ENCODE measurements at regions not wholly inside any gene's neighbourhood (a gene's known extent, or its start where the extent isn't known, plus 50 kb on each side); places are given as distances from the start of the nearest gene placed in this dataset.

DNA sequence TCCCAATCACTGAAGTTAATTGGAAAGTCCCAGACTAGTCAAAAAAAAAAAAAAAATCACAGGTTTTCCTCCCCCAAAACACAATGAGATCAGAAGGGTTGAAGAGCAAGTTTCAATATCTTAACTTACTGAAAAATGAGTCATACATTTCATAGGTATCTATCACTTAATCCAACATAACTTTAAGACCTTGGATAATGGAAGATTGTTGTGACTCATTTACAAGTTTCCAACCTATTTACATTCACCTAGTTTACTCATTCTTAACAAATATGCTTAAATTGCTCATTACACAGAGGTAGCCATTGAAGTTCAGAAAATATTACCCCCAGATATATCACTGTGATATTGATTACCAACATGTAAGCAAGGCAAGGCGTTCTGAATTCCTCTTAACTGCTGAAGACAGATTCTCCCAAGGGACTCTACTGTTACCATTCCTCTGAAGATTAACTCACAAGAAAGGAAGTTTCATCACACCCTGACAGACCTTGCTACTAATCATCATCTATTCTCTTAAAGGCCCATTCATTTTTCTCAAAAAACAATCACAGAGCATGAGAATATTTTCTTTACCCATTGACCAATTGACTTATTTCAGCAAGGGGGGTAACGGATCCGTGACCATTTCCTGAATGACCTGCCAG, 563.8 kb downstream of the TLE1 start:
- Histone ChIP-seq H3K79me2 (ENCODE audit: low read length) (no peaks in the 10 kb centered on the region), H3K9me3 (replicated peaks; ENCODE audit: insufficient read depth, low read length) (no peaks in the 10 kb centered on the region), H3K4me3 (ENCODE audit: low read length) (no peak overlapping the region), H3F3A (ENCODE audit: insufficient read depth, low read length) (no peaks in the 10 kb centered on the region), H3K27me3 (replicated peaks; ENCODE audit: insufficient read depth, low read length) (no peaks in the 10 kb centered on the region), H3K36me3 (replicated peaks; ENCODE audit: insufficient read depth, low read length) (no peaks in the 10 kb centered on the region), H3K27ac (ENCODE audit: low read length) (no peak overlapping the region), H3K4me2 (ENCODE audit: low read depth, low read length) (no peak overlapping the region), H2AFZ (ENCODE audit: low read length) (no peak overlapping the region), H4K20me1 (ENCODE audit: insufficient read depth, low read length) (no peaks in the 10 kb centered on the region), H3K9ac (ENCODE audit: low read length) (no peak overlapping the region), H3K9me2 (replicated peaks; ENCODE audit: insufficient read depth, low read length) (no peaks in the 10 kb centered on the region), H3K4me1 (ENCODE audit: low read length) (no peaks in the 10 kb centered on the region)
- no peak for TF ChIP-seq EZH2phosphoT487 (IDR thresholded peaks at IDR 0.05; ENCODE audit: low read length)
- no peak for TF ChIP-seq EZH2 (optimal IDR thresholded peaks at IDR 0.05; ENCODE audit: low read depth, low read length)
- no peak for TF ChIP-seq CTCF (IDR thresholded peaks at IDR 0.05; ENCODE audit: low read length)
- no peak for DNase-seq

GRCh38 chr9:81123526-81123925, 565.8 kb downstream of the TLE1 start:
- H3K9me2 ChIP-seq (replicated peaks; ENCODE audit: insufficient read depth, low read length): no peaks in the 10 kb centered on the region
- no peak overlapping the region for H3K9ac ChIP-seq (ENCODE audit: low read length)
- H3K27me3 ChIP-seq (replicated peaks; ENCODE audit: insufficient read depth, low read length): no peaks in the 10 kb centered on the region
- H3K4me1 ChIP-seq (ENCODE audit: low read length): no peaks in the 10 kb centered on the region
- H3F3A ChIP-seq (ENCODE audit: insufficient read depth, low read length): no peaks in the 10 kb centered on the region
- no peaks in the 10 kb centered on the region for H3K9me3 ChIP-seq (replicated peaks; ENCODE audit: insufficient read depth, low read length)
- no peak overlapping the region for H3K4me3 ChIP-seq (ENCODE audit: low read length)
- H3K4me2 ChIP-seq (ENCODE audit: low read depth, low read length): no peak overlapping the region
- no peaks in the 10 kb centered on the region for H4K20me1 ChIP-seq (ENCODE audit: insufficient read depth, low read length)
- no peaks in the 10 kb centered on the region for H3K36me3 ChIP-seq (replicated peaks; ENCODE audit: insufficient read depth, low read length)
- H2AFZ ChIP-seq (ENCODE audit: low read length): no peak overlapping the region
- no peak for DNase-seq
- H3K79me2 ChIP-seq (ENCODE audit: low read length): no peaks in the 10 kb centered on the region
- no peak for TF ChIP-seq CTCF (IDR thresholded peaks at IDR 0.05; ENCODE audit: low read length)
- no peak for TF ChIP-seq EZH2 (optimal IDR thresholded peaks at IDR 0.05; ENCODE audit: low read depth, low read length)
- TF ChIP-seq EZH2phosphoT487 (IDR thresholded peaks at IDR 0.05; ENCODE audit: low read length): no peak
- H3K27ac ChIP-seq (ENCODE audit: low read length): no peak overlapping the region

DNA sequence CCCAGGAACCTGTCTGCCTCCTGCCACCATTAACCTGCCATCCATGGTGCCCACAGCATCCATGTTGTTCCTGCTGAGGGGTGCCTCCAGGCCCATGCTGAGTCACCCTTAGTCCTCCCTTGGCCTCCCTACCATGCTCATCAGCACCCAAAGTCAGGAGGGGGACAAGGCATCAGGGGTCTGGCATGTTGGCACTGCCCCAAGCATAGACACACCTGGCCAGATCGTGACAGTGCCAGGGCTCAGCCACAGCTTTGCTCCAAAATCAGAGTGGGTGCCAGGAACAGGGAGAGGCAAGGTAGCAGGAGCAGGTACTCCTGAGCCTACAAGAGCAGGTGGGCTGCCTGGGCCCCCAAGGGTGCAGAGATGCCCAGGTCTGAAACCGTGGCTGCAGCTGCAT, 566.6 kb downstream of the TLE1 start:
- H3K9ac ChIP-seq (ENCODE audit: low read length): no peak overlapping the region
- H4K20me1 ChIP-seq (ENCODE audit: insufficient read depth, low read length): no peaks in the 10 kb centered on the region
- no peak overlapping the region for H2AFZ ChIP-seq (ENCODE audit: low read length)
- H3K27ac ChIP-seq (ENCODE audit: low read length): no peak overlapping the region
- no peaks in the 10 kb centered on the region for H3K9me3 ChIP-seq (replicated peaks; ENCODE audit: insufficient read depth, low read length)
- TF ChIP-seq EZH2phosphoT487 (IDR thresholded peaks at IDR 0.05; ENCODE audit: low read length): no peak
- no peak for TF ChIP-seq EZH2 (optimal IDR thresholded peaks at IDR 0.05; ENCODE audit: low read depth, low read length)
- no peak for TF ChIP-seq CTCF (IDR thresholded peaks at IDR 0.05; ENCODE audit: low read length)
- H3F3A ChIP-seq (ENCODE audit: insufficient read depth, low read length): no peaks in the 10 kb centered on the region
- H3K4me3 ChIP-seq (ENCODE audit: low read length): no peak overlapping the region
- no peaks in the 10 kb centered on the region for H3K79me2 ChIP-seq (ENCODE audit: low read length)
- H3K36me3 ChIP-seq (replicated peaks; ENCODE audit: insufficient read depth, low read length): no peaks in the 10 kb centered on the region
- H3K27me3 ChIP-seq (replicated peaks; ENCODE audit: insufficient read depth, low read length): no peaks in the 10 kb centered on the region
- no peaks in the 10 kb centered on the region for H3K4me1 ChIP-seq (ENCODE audit: low read length)
- no peak for DNase-seq
- no peaks in the 10 kb centered on the region for H3K9me2 ChIP-seq (replicated peaks; ENCODE audit: insufficient read depth, low read length)
- H3K4me2 ChIP-seq (ENCODE audit: low read depth, low read length): no peak overlapping the region
